ENCODE measurements at regions not wholly inside any gene's neighbourhood (a gene's known extent, or its start where the extent isn't known, plus 50 kb on each side); places are given as distances from the start of the nearest gene placed in this dataset.

GRCh38 chr4:141926406-141926805, 290.0 kb downstream of the IL15 start:
- Histone ChIP-seq H3K9ac (ENCODE audit: insufficient read depth in 1 of 2, low read length in 2 of 2) (no peak overlapping the region), H3K27me3 (ENCODE audit: control insufficient read depth in 3 of 3, insufficient read depth in 3 of 3, low read length in 2 of 3) (no peaks in the 10 kb centered on the region), H3K36me3 (ENCODE audit: control insufficient read depth in 4 of 4, insufficient read depth in 4 of 4, low read length in 4 of 4) (no peaks in the 10 kb centered on the region), H3K4me3 (no peak overlapping the region), H3K4me1 (ENCODE audit: control insufficient read depth in 5 of 5, insufficient read depth in 5 of 5, low read length in 5 of 5) (no peaks in the 10 kb centered on the region), H3K27ac (ENCODE audit: low read depth in 1 of 2, low read length in 1 of 2) (no peak overlapping the region), H3K9me3 (ENCODE audit: control insufficient read depth in 4 of 4, insufficient read depth in 3 of 4, low read length in 3 of 4) (peaks cover 0 to 3% (median 0%) of the 10 kb centered on the region in 4 donors)
- DNase-seq (no peak), ATAC-seq (ENCODE audit: insufficient read depth, low FRiP score) (no peak)
- WGBS, 2 donors, result 0 to 35% methylated on average over 1 of the region's 1 CpG
- no peak for TF ChIP-seq CTCF (IDR thresholded peaks at IDR 0.05; ENCODE audit: control extremely low read depth, extremely low read depth)

- DNase-seq (no peak), ATAC-seq (ENCODE audit: insufficient read depth, low FRiP score) (no peak)
- H3K9ac ChIP-seq (ENCODE audit: insufficient read depth in 1 of 2, low read length in 2 of 2), result no peak overlapping the region
- no peaks in the 10 kb centered on the region for H3K4me1 ChIP-seq (ENCODE audit: control insufficient read depth in 5 of 5, insufficient read depth in 5 of 5, low read length in 5 of 5)
- TF ChIP-seq CTCF (IDR thresholded peaks at IDR 0.05; ENCODE audit: control extremely low read depth, extremely low read depth), result no peak
- H3K36me3 ChIP-seq (ENCODE audit: control insufficient read depth in 4 of 4, insufficient read depth in 4 of 4, low read length in 4 of 4), result no peaks in the 10 kb centered on the region
- H3K27me3 ChIP-seq (ENCODE audit: control insufficient read depth in 3 of 3, insufficient read depth in 3 of 3, low read length in 2 of 3), result no peaks in the 10 kb centered on the region
- H3K4me3 ChIP-seq, result no peak overlapping the region
- peaks cover 0 to 3% (median 0%) of the 10 kb centered on the region in 4 donors for H3K9me3 ChIP-seq (ENCODE audit: control insufficient read depth in 4 of 4, insufficient read depth in 3 of 4, low read length in 3 of 4)
- no peak overlapping the region for H3K27ac ChIP-seq (ENCODE audit: low read depth in 1 of 2, low read length in 1 of 2)
Measured at GRCh38 chr4:141932490-141932889, 296.1 kb downstream of the IL15 start.

GRCh38 chr4:141933978-141934377, 297.6 kb downstream of the IL15 start:
- Histone ChIP-seq H3K9me3 (ENCODE audit: control insufficient read depth in 4 of 4, insufficient read depth in 3 of 4, low read length in 3 of 4) (peaks cover 0 to 12% (median 4%) of the 10 kb centered on the region in 4 donors), H3K4me1 (ENCODE audit: control insufficient read depth in 5 of 5, insufficient read depth in 5 of 5, low read length in 5 of 5) (no peaks in the 10 kb centered on the region), H3K36me3 (ENCODE audit: control insufficient read depth in 4 of 4, insufficient read depth in 4 of 4, low read length in 4 of 4) (no peaks in the 10 kb centered on the region), H3K27ac (ENCODE audit: low read depth in 1 of 2, low read length in 1 of 2) (no peak overlapping the region), H3K9ac (ENCODE audit: insufficient read depth in 1 of 2, low read length in 2 of 2) (no peak overlapping the region), H3K27me3 (ENCODE audit: control insufficient read depth in 3 of 3, insufficient read depth in 3 of 3, low read length in 2 of 3) (no peaks in the 10 kb centered on the region), H3K4me3 (no peak overlapping the region)
- no peak for ATAC-seq (ENCODE audit: insufficient read depth, low FRiP score)
- TF ChIP-seq CTCF (IDR thresholded peaks at IDR 0.05; ENCODE audit: control extremely low read depth, extremely low read depth), result no peak
- 82 to 84% methylated on average over 1 of the region's 1 CpG for WGBS, 2 donors
- no peak for DNase-seq

- WGBS, 2 donors, result 75 to 85% methylated on average over 2 of the region's 2 CpGs
- TF ChIP-seq CTCF (IDR thresholded peaks at IDR 0.05; ENCODE audit: control extremely low read depth, extremely low read depth), result no peak
- ATAC-seq (ENCODE audit: insufficient read depth, low FRiP score), result no peak
Measured at GRCh38 chr4:141955696-141956095, 319.3 kb downstream of the IL15 start.

More at GRCh38 chr4:141955696-141956095, 319.3 kb downstream of the IL15 start:
- no peaks in the 10 kb centered on the region for H3K4me1 ChIP-seq (ENCODE audit: control insufficient read depth in 5 of 5, insufficient read depth in 5 of 5, low read length in 5 of 5)
- no peaks in the 10 kb centered on the region for H3K36me3 ChIP-seq (ENCODE audit: control insufficient read depth in 4 of 4, insufficient read depth in 4 of 4, low read length in 4 of 4)
- H3K9ac ChIP-seq (ENCODE audit: insufficient read depth in 1 of 2, low read length in 2 of 2), result no peak overlapping the region
- H3K27me3 ChIP-seq (ENCODE audit: control insufficient read depth in 3 of 3, insufficient read depth in 3 of 3, low read length in 2 of 3), result no peaks in the 10 kb centered on the region
- no peak for DNase-seq
- no peak overlapping the region for H3K4me3 ChIP-seq
- H3K27ac ChIP-seq (ENCODE audit: low read depth in 1 of 2, low read length in 1 of 2), result no peak overlapping the region
- no peaks in the 10 kb centered on the region for H3K9me3 ChIP-seq (ENCODE audit: control insufficient read depth in 4 of 4, insufficient read depth in 3 of 4, low read length in 3 of 4)
